ENCODE measurements at regions not wholly inside any gene's neighbourhood (a gene's known extent, or its start where the extent isn't known, plus 50 kb on each side); places are given as distances from the start of the nearest gene placed in this dataset.

DNA sequence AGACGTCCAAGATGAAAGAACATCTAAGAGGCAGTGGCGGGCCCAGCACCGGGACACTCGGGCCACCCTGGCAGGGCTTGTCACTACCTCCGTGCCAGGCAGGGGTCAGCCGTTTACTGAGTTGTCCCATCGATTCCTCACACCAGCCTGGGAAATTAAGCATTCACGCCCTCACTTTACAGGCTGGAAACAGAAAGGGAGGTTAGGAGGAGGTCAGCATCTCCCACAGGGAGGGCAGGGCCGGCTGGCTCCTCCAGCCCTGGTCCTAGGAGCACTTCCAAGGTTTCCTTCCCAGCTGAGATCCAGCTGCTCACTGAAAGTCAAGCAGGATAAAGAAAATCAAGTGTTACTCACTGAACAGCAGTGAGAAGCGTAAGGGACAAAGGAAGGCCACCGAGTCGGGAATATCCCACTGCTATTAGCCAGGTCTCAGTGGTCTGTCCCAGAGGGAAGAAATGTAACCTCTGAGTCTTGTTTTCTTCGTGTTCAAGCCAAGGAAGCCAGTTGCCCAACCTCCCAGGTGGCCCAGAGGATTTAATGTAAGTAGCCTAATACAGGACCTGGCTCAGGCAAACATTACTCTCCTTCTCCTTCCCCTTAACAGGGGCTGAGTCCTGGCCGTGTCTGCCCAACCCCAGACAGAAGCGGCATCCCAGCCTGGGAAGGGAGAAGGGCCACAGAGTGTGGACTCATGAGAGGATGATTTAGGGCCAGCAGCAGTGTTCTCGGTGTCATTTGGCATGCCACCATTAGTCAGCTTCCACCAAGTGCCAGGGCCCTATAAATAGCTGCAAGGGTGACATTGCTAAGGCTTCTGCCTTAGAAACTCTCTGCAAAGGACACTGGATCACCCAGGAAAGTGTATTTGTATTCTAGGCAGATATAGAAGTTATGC is 203.1 kb upstream of the GALNT2 start:
- TF ChIP-seq, protein P1, sequence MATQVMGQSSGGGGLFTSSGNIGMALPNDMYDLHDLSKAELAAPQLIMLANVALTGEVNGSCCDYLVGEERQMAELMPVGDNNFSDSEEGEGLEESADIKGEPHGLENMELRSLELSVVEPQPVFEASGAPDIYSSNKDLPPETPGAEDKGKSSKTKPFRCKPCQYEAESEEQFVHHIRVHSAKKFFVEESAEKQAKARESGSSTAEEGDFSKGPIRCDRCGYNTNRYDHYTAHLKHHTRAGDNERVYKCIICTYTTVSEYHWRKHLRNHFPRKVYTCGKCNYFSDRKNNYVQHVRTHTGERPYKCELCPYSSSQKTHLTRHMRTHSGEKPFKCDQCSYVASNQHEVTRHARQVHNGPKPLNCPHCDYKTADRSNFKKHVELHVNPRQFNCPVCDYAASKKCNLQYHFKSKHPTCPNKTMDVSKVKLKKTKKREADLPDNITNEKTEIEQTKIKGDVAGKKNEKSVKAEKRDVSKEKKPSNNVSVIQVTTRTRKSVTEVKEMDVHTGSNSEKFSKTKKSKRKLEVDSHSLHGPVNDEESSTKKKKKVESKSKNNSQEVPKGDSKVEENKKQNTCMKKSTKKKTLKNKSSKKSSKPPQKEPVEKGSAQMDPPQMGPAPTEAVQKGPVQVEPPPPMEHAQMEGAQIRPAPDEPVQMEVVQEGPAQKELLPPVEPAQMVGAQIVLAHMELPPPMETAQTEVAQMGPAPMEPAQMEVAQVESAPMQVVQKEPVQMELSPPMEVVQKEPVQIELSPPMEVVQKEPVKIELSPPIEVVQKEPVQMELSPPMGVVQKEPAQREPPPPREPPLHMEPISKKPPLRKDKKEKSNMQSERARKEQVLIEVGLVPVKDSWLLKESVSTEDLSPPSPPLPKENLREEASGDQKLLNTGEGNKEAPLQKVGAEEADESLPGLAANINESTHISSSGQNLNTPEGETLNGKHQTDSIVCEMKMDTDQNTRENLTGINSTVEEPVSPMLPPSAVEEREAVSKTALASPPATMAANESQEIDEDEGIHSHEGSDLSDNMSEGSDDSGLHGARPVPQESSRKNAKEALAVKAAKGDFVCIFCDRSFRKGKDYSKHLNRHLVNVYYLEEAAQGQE (IDR thresholded peaks at IDR 0.05; ENCODE audit: low read depth): no peak
- TF ChIP-seq EGR1 (IDR thresholded peaks at IDR 0.05) (no peak), ZBTB7A (IDR thresholded peaks at IDR 0.05; ENCODE audit: low read depth) (no peak), CEBPB (IDR thresholded peaks at IDR 0.05) (no peak), TAF1 (IDR thresholded peaks at IDR 0.05; ENCODE audit: low read depth) (no peak), NFIC (IDR thresholded peaks at IDR 0.05) (no peak), EP300 (IDR thresholded peaks at IDR 0.05; ENCODE audit: borderline replicate concordance) (no peak), TEAD4 (IDR thresholded peaks at IDR 0.05) (no peak), RAD21 (IDR thresholded peaks at IDR 0.05; ENCODE audit: low read depth) (no peak), CREB1 (IDR thresholded peaks at IDR 0.05; ENCODE audit: low read depth) (no peak)
- TF ChIP-seq, protein P2, sequence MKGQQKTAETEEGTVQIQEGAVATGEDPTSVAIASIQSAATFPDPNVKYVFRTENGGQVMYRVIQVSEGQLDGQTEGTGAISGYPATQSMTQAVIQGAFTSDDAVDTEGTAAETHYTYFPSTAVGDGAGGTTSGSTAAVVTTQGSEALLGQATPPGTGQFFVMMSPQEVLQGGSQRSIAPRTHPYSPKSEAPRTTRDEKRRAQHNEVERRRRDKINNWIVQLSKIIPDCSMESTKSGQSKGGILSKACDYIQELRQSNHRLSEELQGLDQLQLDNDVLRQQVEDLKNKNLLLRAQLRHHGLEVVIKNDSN (IDR thresholded peaks at IDR 0.05): no peak
